Endothelial cell of umbilical vein (primary cell): ENCODE measurements at regions not wholly inside any gene's neighbourhood (a gene's known extent, or its start where the extent isn't known, plus 50 kb on each side); places are given as distances from the start of the nearest gene placed in this dataset.

Source experiments
- BruUV-seq: library from RNA; stranded (reverse); fragments of 400-500 nt; replicated peaks from 2 replicates; lab custom pipeline; 2021; lab: Mats Ljungman, UMichigan
- CTCF ChIA-PET: fragments of 300-600, 350-600 bp; sonication (Branson Sonifier 250); formaldehyde crosslinking; loops from one replicate; lab custom pipeline; 2021; ENCODE audit warnings: antibody characterized with exemption, inconsistent platforms; lab: Charles Lee
- POLR2A ChIA-PET: fragments of 300-600, 350-600 bp; sonication (Branson Sonifier 250); formaldehyde crosslinking; loops from one replicate; lab custom pipeline; 2021; ENCODE audit warnings: antibody characterized with exemption, inconsistent platforms; lab: Charles Lee
- DNase-seq: peaks from one replicate; pipeline ENCODE4 v3.0.0-alpha.2; 2011; ENCODE audit warnings: low read depth, low spot score
- FAIRE-seq: peaks from 2 replicates; lab custom pipeline; 2011; peaks lifted over from hg19 to GRCh38; lab: Jason Lieb, UNC
- H2AFZ ChIP-seq: 2 replicates; pipeline ENCODE4 v1.6.0; 2012; ENCODE audit warnings: low read depth, low read length, control low read depth, inconsistent platforms
- H3K27ac ChIP-seq: 2 replicates; pipeline ENCODE4 v1.5.1; 2011; ENCODE audit warnings: low read depth, mild to moderate bottlenecking, control low read depth, low read length, moderate library complexity; ENCODE audit not compliant: insufficient read depth
- H3K27me3 ChIP-seq, 2 experiments: 2 replicates each; pipeline versions ENCODE4 v1.6.0 to v1.6.1; 2011; ENCODE audit warnings: low read length in 2 of 2, mixed read lengths in 1 of 2; ENCODE audit not compliant: control insufficient read depth in 2 of 2, insufficient read depth in 2 of 2
- H3K36me3 ChIP-seq, 2 experiments: 2 replicates in 1 of 2; 3 replicates in 1 of 2; pipeline ENCODE4 v1.5.1; 2011; ENCODE audit warnings: low read length in 2 of 2, mild to moderate bottlenecking in 1 of 2, moderate library complexity in 1 of 2; ENCODE audit not compliant: control insufficient read depth in 2 of 2, insufficient read depth in 2 of 2; ENCODE audit errors: extremely low read depth in 1 of 2
- H3K4me1 ChIP-seq: 3 replicates; pipeline ENCODE4 v1.5.1; 2011; ENCODE audit warnings: mild to moderate bottlenecking, low read length; ENCODE audit not compliant: control insufficient read depth, insufficient read depth; ENCODE audit errors: extremely low read depth
- H3K4me2 ChIP-seq: 2 replicates; pipeline ENCODE4 v1.6.1; 2011; ENCODE audit warnings: low read length, control low read depth, mixed read lengths; ENCODE audit not compliant: insufficient read depth
- H3K4me3 ChIP-seq, 3 experiments: fragments of 200-600 bp in 1 of 3; sonication (generic), shearing (Covaris generic) in 1 of 3; replicated peaks in 1 of 3; 2 replicates each; pipeline ENCODE4 v1.5.1; 2011 to 2016; ENCODE audit warnings: control low read depth in 3 of 3, low read length in 3 of 3, mild to moderate bottlenecking in 2 of 3, inconsistent platforms in 1 of 3, low read depth in 1 of 3, moderate library complexity in 1 of 3; ENCODE audit not compliant: insufficient read depth in 1 of 3
- H3K79me2 ChIP-seq: 2 replicates; pipeline ENCODE4 v1.6.0; 2012; ENCODE audit warnings: low read length, inconsistent platforms; ENCODE audit not compliant: control insufficient read depth, insufficient read depth
- H3K9ac ChIP-seq: replicated peaks from 2 replicates; pipeline ENCODE3; 2011; ENCODE audit warnings: low read length, control low read depth; ENCODE audit not compliant: insufficient read depth; ENCODE audit errors: extremely low read depth
- H3K9me1 ChIP-seq: replicated peaks from 3 replicates; pipeline ENCODE4 v1.6.0; 2011; ENCODE audit warnings: mild to moderate bottlenecking, low read length; ENCODE audit not compliant: control insufficient read depth, insufficient read depth; ENCODE audit errors: extremely low read depth
- H3K9me3 ChIP-seq: replicated peaks from 2 replicates; pipeline ENCODE4 v1.5.1; 2012; ENCODE audit warnings: low read length, inconsistent platforms; ENCODE audit not compliant: control insufficient read depth, insufficient read depth
- H4K20me1 ChIP-seq: replicated peaks from 2 replicates; pipeline ENCODE3; 2011; ENCODE audit warnings: mild to moderate bottlenecking, low read length; ENCODE audit not compliant: control insufficient read depth, insufficient read depth; ENCODE audit errors: extremely low read depth
- CTCF ChIP-seq, 2 donors: IDR thresholded peaks; 1 replicate in 1 of 2; 2 replicates in 1 of 2; pipeline ENCODE4 v1.5.1; 2011; ENCODE audit warnings: low read length in 2 of 2, mild to moderate bottlenecking in 2 of 2, moderate library complexity in 2 of 2, control low read depth in 1 of 2, inconsistent platforms in 1 of 2, low read depth in 1 of 2; ENCODE audit not compliant: insufficient read depth in 1 of 2; ENCODE audit errors: extremely low read depth in 1 of 2
- EZH2 ChIP-seq: IDR thresholded peaks from 2 replicates; pipeline ENCODE4 v1.6.1; 2012; ENCODE audit warnings: borderline replicate concordance, low read depth, mild to moderate bottlenecking, moderate library complexity, low read length, inconsistent platforms; ENCODE audit not compliant: severe bottlenecking
- FOS ChIP-seq: IDR thresholded peaks from 2 replicates; pipeline ENCODE4 v1.6.1; 2011; ENCODE audit warnings: mild to moderate bottlenecking, low read length, moderate library complexity, borderline replicate concordance; ENCODE audit not compliant: insufficient read depth
- JUN ChIP-seq: IDR thresholded peaks from 2 replicates; pipeline ENCODE4 v1.6.1; 2011; ENCODE audit warnings: borderline replicate concordance, low read depth; ENCODE audit not compliant: insufficient read length, insufficient read depth
- MYC ChIP-seq: IDR thresholded peaks from one replicate; pipeline ENCODE4 v1.6.1; 2011; ENCODE audit warnings: mild to moderate bottlenecking, low read depth, low read length
- POLR2A ChIP-seq: IDR thresholded peaks from 2 replicates; pipeline ENCODE4 v1.6.1; 2012; ENCODE audit warnings: low read depth, mild to moderate bottlenecking, control low read depth, low read length
- POLR2AphosphoS5 ChIP-seq: IDR thresholded peaks from 2 replicates; pipeline ENCODE4 v1.6.1; 2012; ENCODE audit warnings: low read depth, mild to moderate bottlenecking, control low read depth, low read length, moderate library complexity; ENCODE audit not compliant: insufficient read depth
- dilution Hi-C: fragments of 300-500 bp; cut with MboI; formaldehyde crosslinking; loops from one replicate; pipeline ENCODE4 v1.15.0; 2019; ENCODE audit warnings: low sequenced_read_pairs; ENCODE audit not compliant: extremely low pct_ligation_motif_present
- intact Hi-C: fragments of 100-400 bp; cut with micrococcal nuclease; formaldehyde crosslinking; loops from one replicate; pipeline ENCODE4 v1.10.0; 2022

DNA sequence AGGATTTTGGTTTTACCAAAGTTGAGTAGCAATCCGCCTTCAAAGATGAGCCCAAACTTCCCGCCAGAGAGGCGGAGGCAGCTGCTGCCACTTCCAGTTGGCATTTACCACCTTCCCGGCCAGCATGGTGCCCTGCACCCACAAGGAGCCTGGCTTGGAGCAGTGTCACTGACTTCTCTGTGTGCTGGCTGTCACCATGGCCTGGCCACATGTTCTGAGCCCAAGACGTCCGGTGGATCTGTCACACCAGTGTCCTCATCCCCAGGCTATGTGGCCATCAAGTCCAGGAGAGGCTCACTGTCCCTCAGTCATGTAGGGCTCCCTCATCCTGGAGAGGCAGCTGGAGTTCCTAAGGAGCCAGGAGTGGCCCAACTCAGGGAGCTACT is 100.6 kb downstream of the ACKR3 start:
- Histone ChIP-seq H3K36me3 (no peaks in the 10 kb centered on the region), H3K4me3 (no peak overlapping the region), H3K27ac (no peak overlapping the region), H3K9ac (no peak overlapping the region), H3K9me1 (no peaks in the 10 kb centered on the region), H4K20me1 (no peaks in the 10 kb centered on the region), H3K9me3 (no peaks in the 10 kb centered on the region), H3K4me1 (peaks cover 3% of the 10 kb centered on the region), H2AFZ (no peak overlapping the region), H3K4me2 (no peak overlapping the region), H3K27me3 (no peaks in the 10 kb centered on the region), H3K79me2 (no peaks in the 10 kb centered on the region)
- intact Hi-C loops, result no loop called here
- DNase-seq, result no peak
- ChIA-PET POLR2A (no interaction called here), CTCF (no interaction called here)
- BruUV-seq, result no TSS peak
- TF ChIP-seq POLR2AphosphoS5 (no peak), CTCF (IDR thresholded peaks at IDR 0.05; ENCODE audit: extremely low read depth in 1 of 2, insufficient read depth in 1 of 2, low read depth in 1 of 2, low read length in 2 of 2) (no peak), MYC (no peak)
- no peak for FAIRE-seq
- dilution Hi-C loops, result no loop called here

DNA sequence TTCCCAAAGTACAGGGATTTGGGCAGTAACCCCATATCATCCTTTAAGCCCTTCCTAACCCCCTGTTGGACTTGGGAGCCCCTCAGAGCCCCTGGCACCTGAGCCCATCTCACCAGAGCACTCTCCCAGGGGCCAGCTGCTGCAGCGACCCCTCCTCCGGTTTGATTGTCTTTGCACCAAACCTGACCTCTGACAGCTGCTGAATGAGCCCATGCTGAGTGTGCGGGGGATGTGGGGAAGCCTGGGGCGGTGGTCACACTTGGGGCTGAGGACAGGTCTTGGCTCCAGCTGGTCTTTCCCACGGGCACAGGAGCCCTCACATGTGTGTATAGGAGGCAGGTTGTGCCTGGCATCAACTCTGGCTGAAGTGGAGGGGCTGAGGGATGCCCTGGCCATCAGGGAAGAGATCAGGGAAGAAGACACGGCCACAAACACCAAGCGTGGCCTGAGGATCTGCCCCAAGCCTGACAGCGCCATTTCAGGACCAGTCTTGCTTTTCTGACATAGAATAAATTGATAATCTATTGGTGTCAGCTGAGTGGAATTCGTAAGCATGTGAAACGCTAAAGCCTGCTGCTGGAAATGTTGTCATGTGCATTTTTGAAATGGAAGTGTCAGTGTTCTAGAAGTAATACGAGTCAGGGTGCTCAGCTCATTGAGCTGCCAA is 102.4 kb downstream of the ACKR3 start:
- dilution Hi-C loops (no loop called here), intact Hi-C loops (no loop called here)
- POLR2A ChIA-PET, result no interaction called here
- Histone ChIP-seq H3K27me3 (peaks cover 0 to under 1% of the 10 kb centered on the region in 2 experiments), H2AFZ (no peak overlapping the region), H3K4me1 (peaks cover 3% of the 10 kb centered on the region), H3K4me3 (no peak overlapping the region), H3K79me2 (no peaks in the 10 kb centered on the region), H3K4me2 (no peak overlapping the region), H4K20me1 (no peaks in the 10 kb centered on the region), H3K27ac (no peak overlapping the region), H3K9ac (no peak overlapping the region), H3K9me1 (no peaks in the 10 kb centered on the region), H3K36me3 (no peaks in the 10 kb centered on the region), H3K9me3 (no peaks in the 10 kb centered on the region)
- TF ChIP-seq MYC, result no peak
- no peak for TF ChIP-seq JUN
- no peak for TF ChIP-seq FOS
- TF ChIP-seq EZH2, result no peak
- TF ChIP-seq POLR2A, result no peak
- BruUV-seq, result no TSS peak
- DNase-seq (no peak), FAIRE-seq (no peak)
- CTCF ChIA-PET, result interaction anchor here (1.5 kb wide), 1 partner anchor 11 kb away, joined by 3 read pairs; no protein-coding TSS in a partner anchor
